Astrocyte (in vitro differentiated cells and primary cell): ENCODE measurements at regions not wholly inside any gene's neighbourhood (a gene's known extent, or its start where the extent isn't known, plus 50 kb on each side); places are given as distances from the start of the nearest gene placed in this dataset.

ENCODE experiments used
- DNase-seq: peaks from one replicate; pipeline ENCODE4 v3.0.0-alpha.2; 2010; ENCODE audit warnings: low read depth
- FAIRE-seq: peaks from 2 replicates; lab custom pipeline; 2011; peaks lifted over from hg19 to GRCh38; lab: Jason Lieb, UNC
- H2AFZ ChIP-seq: 2 replicates; pipeline ENCODE4 v1.6.0; 2012; ENCODE audit warnings: low read depth, low read length, inconsistent platforms
- H3K27ac ChIP-seq: 2 replicates; pipeline ENCODE4 v1.5.1; 2011; ENCODE audit warnings: low read depth, low read length, inconsistent platforms
- H3K27me3 ChIP-seq: 2 replicates; pipeline ENCODE4 v1.6.0; 2011; ENCODE audit warnings: low read length, inconsistent platforms; ENCODE audit not compliant: insufficient read depth
- H3K36me3 ChIP-seq: 2 replicates; pipeline ENCODE4 v1.5.1; 2011; ENCODE audit warnings: low read length, inconsistent platforms; ENCODE audit not compliant: insufficient read depth
- H3K4me1 ChIP-seq: 2 replicates; pipeline ENCODE4 v1.5.1; 2011; ENCODE audit warnings: low read length, inconsistent platforms; ENCODE audit not compliant: insufficient read depth
- H3K4me2 ChIP-seq: 2 replicates; pipeline ENCODE4 v1.6.0; 2012; ENCODE audit warnings: low read length, inconsistent platforms
- H3K4me3 ChIP-seq: 2 replicates; pipeline ENCODE4 v1.5.1; 2011; ENCODE audit warnings: low read depth, mild to moderate bottlenecking, low read length, inconsistent platforms; ENCODE audit not compliant: insufficient read depth
- H3K79me2 ChIP-seq: 2 replicates; pipeline ENCODE4 v1.6.0; 2012; ENCODE audit warnings: mild to moderate bottlenecking, low read length, inconsistent platforms; ENCODE audit not compliant: insufficient read depth
- H3K9ac ChIP-seq: 2 replicates; pipeline ENCODE4 v1.6.0; 2012; ENCODE audit warnings: mild to moderate bottlenecking, low read length, inconsistent platforms
- H3K9me3 ChIP-seq: 2 replicates; pipeline ENCODE4 v1.5.1; 2012; ENCODE audit warnings: low read depth, mild to moderate bottlenecking, low read length, inconsistent platforms; ENCODE audit not compliant: insufficient read depth
- H4K20me1 ChIP-seq: 2 replicates; pipeline ENCODE4 v1.6.0; 2012; ENCODE audit warnings: low read length, inconsistent platforms; ENCODE audit not compliant: insufficient read depth
- H3K27ac Mint-ChIP-seq: one replicate; pipeline ENCODE4 v1.8.0; 2021; ENCODE audit warnings: mild to moderate bottlenecking, mixed read lengths; ENCODE audit not compliant: unreplicated experiment
- H3K27me3 Mint-ChIP-seq: one replicate; pipeline ENCODE4 v1.8.0; 2021; ENCODE audit warnings: low read depth, mixed read lengths; ENCODE audit not compliant: unreplicated experiment
- H3K36me3 Mint-ChIP-seq: one replicate; pipeline ENCODE4 v1.8.0; 2021; ENCODE audit warnings: low read depth, mixed read lengths; ENCODE audit not compliant: unreplicated experiment
- H3K4me1 Mint-ChIP-seq: one replicate; pipeline ENCODE4 v1.8.0; 2021; ENCODE audit warnings: low read depth, mixed read lengths; ENCODE audit not compliant: unreplicated experiment
- H3K4me3 Mint-ChIP-seq: one replicate; pipeline ENCODE4 v1.8.0; 2021; ENCODE audit warnings: mild to moderate bottlenecking, moderate library complexity, mixed read lengths; ENCODE audit not compliant: unreplicated experiment
- H3K9me3 Mint-ChIP-seq: one replicate; pipeline ENCODE4 v1.8.0; 2021; ENCODE audit warnings: mild to moderate bottlenecking, mixed read lengths; ENCODE audit not compliant: unreplicated experiment
- EZH2 ChIP-seq: IDR thresholded peaks from 2 replicates; pipeline ENCODE4 v1.6.1; 2012; ENCODE audit warnings: mild to moderate bottlenecking, low read length, inconsistent platforms; ENCODE audit not compliant: insufficient read depth
- TF ChIP-seq, protein P1 (sequence below): IDR thresholded peaks from 2 replicates; pipeline ENCODE4 v1.5.1; 2011; ENCODE audit warnings: low read depth, mild to moderate bottlenecking, inconsistent platforms, low read length, moderate library complexity; ENCODE audit not compliant: insufficient read depth

- Histone ChIP-seq H3K79me2 (no peaks in the 10 kb centered on the region), H3K4me1 (no peaks in the 10 kb centered on the region), H4K20me1 (no peaks in the 10 kb centered on the region), H2AFZ (no peak overlapping the region), H3K36me3 (no peaks in the 10 kb centered on the region), H3K9ac (no peak overlapping the region), H3K4me2 (no peak overlapping the region), H3K27me3 (no peaks in the 10 kb centered on the region), H3K27ac (no peak overlapping the region), H3K9me3 (no peaks in the 10 kb centered on the region), H3K4me3 (no peak overlapping the region)
- Mint-ChIP-seq H3K27me3 (no peaks in the 10 kb centered on the region), H3K4me1 (no peaks in the 10 kb centered on the region), H3K27ac (no peak overlapping the region), H3K9me3 (peaks cover 9% of the 10 kb centered on the region), H3K36me3 (no peaks in the 10 kb centered on the region), H3K4me3 (no peak overlapping the region)
- DNase-seq (no peak), FAIRE-seq (no peak)
- no peak for TF ChIP-seq EZH2
- TF ChIP-seq, protein P1, sequence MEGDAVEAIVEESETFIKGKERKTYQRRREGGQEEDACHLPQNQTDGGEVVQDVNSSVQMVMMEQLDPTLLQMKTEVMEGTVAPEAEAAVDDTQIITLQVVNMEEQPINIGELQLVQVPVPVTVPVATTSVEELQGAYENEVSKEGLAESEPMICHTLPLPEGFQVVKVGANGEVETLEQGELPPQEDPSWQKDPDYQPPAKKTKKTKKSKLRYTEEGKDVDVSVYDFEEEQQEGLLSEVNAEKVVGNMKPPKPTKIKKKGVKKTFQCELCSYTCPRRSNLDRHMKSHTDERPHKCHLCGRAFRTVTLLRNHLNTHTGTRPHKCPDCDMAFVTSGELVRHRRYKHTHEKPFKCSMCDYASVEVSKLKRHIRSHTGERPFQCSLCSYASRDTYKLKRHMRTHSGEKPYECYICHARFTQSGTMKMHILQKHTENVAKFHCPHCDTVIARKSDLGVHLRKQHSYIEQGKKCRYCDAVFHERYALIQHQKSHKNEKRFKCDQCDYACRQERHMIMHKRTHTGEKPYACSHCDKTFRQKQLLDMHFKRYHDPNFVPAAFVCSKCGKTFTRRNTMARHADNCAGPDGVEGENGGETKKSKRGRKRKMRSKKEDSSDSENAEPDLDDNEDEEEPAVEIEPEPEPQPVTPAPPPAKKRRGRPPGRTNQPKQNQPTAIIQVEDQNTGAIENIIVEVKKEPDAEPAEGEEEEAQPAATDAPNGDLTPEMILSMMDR, result no peak
Observed at GRCh38 chr7:145959981-145960380, 156.6 kb upstream of the CNTNAP2 start.

DNA sequence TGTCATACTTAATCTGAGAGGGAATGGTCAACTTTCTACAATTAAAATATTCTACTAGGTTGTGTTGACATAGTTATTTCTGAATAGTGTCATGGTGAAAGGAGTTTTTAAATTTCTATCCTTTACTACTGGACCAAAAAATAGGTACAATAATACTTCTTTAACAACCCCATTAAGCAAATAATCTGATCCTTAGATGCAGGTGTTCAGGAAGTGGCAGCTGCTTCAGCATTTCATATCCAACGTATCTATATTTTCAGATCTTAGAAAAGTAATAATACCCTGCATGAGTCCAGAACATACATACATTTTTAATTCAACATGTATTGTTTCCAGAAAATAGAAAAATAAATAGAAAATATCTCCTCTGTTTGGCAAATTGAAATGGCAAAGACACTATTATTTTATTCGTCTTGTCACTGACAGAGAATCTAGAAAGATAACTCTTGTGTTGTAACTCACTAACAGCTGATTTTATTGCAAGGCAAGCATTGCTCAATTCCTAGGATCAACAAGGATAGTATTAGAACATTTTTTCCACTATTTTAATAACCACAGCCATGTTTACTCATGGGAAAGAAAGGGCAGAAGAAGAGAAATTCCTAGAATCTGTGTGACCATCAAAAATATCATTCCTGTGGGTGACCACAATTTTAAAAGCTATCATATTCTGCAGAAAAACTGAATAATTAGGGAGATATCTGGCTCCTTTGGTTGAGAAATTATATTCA, 159.3 kb upstream of the CNTNAP2 start:
- Histone ChIP-seq H3K27ac (no peak overlapping the region), H3K4me1 (no peaks in the 10 kb centered on the region), H3K4me2 (no peak overlapping the region), H3K79me2 (no peaks in the 10 kb centered on the region), H4K20me1 (no peaks in the 10 kb centered on the region), H3K9ac (no peak overlapping the region), H3K4me3 (no peak overlapping the region), H2AFZ (no peak overlapping the region), H3K9me3 (no peaks in the 10 kb centered on the region), H3K36me3 (no peaks in the 10 kb centered on the region), H3K27me3 (no peaks in the 10 kb centered on the region)
- Mint-ChIP-seq H3K9me3 (no peaks in the 10 kb centered on the region), H3K36me3 (no peaks in the 10 kb centered on the region), H3K4me3 (no peak overlapping the region), H3K27me3 (no peaks in the 10 kb centered on the region), H3K27ac (no peak overlapping the region), H3K4me1 (no peaks in the 10 kb centered on the region)
- FAIRE-seq, result no peak
- TF ChIP-seq, protein P1, result no peak
- no peak for TF ChIP-seq EZH2
- DNase-seq, result no peak

DNA sequence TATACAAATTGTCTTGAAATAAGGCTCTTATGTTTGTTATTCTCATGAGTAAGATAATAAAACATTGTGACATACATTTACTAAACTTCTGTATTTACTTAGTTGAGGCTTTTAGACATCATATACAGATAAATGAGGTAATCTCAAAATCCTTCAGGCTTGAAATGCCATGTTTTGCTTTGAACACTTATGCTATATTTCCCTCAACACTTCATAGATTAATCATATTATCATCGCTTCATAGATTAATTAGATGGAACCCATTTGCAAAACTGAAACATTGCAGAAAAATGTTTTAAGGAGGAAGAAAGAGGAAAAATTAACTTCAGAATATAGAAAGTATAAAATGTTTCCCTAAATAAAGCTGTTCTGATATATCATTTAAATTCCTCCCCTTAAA, 165.0 kb upstream of the CNTNAP2 start:
- no peak for DNase-seq

More for the DNA sequence above, 165.0 kb upstream of the CNTNAP2 start:
- no peaks in the 10 kb centered on the region for H3K9me3 Mint-ChIP-seq
- H3K27ac Mint-ChIP-seq, result no peak overlapping the region
- no peaks in the 10 kb centered on the region for H3K9me3 ChIP-seq
- H3K4me1 Mint-ChIP-seq, result no peaks in the 10 kb centered on the region
- H3K36me3 Mint-ChIP-seq, result no peaks in the 10 kb centered on the region
- H3K4me3 Mint-ChIP-seq, result no peak overlapping the region
- no peaks in the 10 kb centered on the region for H4K20me1 ChIP-seq
- no peak for FAIRE-seq
- H3K27ac ChIP-seq, result no peak overlapping the region
- H3K4me1 ChIP-seq, result no peaks in the 10 kb centered on the region
- TF ChIP-seq, protein P1, result no peak
- no peak for TF ChIP-seq EZH2
- H3K27me3 Mint-ChIP-seq, result no peaks in the 10 kb centered on the region
- no peak overlapping the region for H3K9ac ChIP-seq
- no peaks in the 10 kb centered on the region for H3K27me3 ChIP-seq
- no peak overlapping the region for H3K4me2 ChIP-seq
- H2AFZ ChIP-seq, result no peak overlapping the region
- H3K4me3 ChIP-seq, result no peak overlapping the region
- H3K79me2 ChIP-seq, result no peaks in the 10 kb centered on the region
- H3K36me3 ChIP-seq, result no peaks in the 10 kb centered on the region
